Activated naive CD8-positive, alpha-beta T cell treated with anti-CD3 and anti-CD28 coated beads, Interleukin-2, amount 50 U/mL, for 16 hours (primary cell): ENCODE measurements at regions not wholly inside any gene's neighbourhood (a gene's known extent, or its start where the extent isn't known, plus 50 kb on each side); places are given as distances from the start of the nearest gene placed in this dataset.

Experiments
- DNase-seq: peaks from one replicate; pipeline ENCODE4 v3.0.0-alpha.2; 2020; ENCODE audit warnings: low read depth, low spot score

DNA sequence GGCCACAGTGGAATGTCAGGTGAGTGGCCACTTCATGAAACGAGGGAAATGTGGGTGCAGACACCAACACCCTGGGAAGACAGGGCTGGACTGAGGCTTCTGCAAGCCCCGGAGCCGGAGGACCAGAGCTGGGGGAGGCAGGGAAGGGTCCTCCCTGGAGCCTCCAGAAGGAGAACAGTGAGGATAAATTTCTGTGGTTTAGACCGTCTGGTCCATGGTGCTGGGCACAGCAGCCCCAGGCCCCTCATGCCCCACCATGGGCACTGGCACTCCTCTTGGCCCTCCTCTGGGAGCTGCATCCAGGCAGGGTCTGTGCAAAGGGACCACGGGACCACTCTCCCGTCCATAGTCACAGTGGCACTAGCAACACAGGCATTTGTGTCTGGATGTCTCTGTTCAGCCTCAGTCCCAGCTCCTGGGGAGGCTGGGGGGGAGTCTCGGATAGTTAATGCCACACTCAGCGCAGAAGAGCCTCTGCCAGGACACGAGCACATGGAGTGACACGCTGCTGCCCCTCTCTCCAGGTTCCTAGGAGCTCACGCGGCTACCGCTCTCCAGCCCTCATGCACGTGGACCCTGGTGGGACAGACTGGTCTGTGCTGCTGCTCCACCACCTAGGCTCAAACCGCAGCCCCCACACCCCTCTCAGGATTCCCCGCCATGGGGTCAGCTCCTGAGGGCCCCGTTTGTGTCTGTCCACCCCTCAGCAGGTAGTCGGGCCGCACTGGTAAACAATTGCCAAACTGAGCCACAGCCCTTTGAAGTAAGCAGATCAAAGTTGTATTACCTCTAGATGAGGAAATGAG lies 305.9 kb upstream of the SALL3 start:
- no peak for DNase-seq

DNA sequence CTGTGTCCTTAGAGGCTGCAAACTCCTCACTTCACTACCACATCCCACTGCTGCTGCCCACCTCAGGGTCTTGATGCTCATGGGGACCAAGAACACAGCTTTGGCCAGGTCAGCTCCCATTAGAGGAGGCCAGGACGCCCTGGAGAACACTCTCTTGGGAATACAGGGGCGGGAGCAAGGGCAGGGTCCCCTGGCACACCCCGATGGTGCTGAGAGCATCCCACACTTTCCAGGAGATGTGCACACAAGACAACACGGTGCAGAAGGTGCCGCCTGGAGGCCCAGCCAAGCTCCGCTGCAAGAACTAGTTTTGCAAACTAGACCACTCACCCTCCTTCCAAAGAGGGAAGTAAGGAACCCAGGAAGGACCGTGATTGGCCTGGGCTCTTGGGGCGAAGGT lies 304.4 kb upstream of the SALL3 start:
- no peak for DNase-seq

DNA sequence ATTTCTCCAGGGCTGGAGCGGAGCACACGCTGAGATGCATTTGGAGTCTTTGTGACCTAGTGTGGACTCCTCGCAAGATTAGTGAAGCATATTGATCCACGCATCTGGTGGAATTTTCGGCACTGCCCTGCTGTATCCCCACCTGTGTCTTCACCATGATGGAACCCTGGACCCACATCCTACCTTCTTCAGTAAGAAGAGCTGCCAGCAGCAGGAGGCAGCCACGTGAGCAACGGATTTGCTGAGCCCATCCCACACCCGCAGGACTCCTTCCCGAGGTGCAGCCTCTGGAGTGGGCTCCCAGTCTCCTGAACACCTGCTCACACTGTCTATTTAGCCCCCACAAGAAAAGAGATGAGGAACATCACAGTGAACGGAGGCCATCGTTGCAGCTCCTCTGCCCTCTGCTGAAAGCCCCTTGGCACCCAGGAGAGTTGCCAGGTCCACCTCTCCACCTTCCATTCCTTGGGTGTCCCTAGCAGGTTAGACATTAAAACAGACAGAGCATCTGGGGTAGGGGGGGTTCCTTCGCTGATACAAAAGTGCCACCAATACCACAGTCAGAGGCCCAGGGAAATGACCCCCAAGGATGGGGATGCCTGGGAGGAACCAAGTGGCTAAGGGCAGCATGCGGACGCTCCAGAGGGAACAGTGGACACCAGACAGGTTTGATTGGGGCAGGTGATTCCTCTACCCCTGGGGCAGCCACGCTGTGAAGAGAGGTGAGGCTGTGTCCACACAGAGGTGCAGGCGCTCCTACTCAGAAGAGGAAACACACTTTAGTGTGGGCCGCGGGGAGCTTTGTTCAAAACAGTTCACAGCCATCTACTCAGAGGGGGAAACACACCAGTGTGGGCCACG lies 302.8 kb upstream of the SALL3 start:
- no peak for DNase-seq

DNA sequence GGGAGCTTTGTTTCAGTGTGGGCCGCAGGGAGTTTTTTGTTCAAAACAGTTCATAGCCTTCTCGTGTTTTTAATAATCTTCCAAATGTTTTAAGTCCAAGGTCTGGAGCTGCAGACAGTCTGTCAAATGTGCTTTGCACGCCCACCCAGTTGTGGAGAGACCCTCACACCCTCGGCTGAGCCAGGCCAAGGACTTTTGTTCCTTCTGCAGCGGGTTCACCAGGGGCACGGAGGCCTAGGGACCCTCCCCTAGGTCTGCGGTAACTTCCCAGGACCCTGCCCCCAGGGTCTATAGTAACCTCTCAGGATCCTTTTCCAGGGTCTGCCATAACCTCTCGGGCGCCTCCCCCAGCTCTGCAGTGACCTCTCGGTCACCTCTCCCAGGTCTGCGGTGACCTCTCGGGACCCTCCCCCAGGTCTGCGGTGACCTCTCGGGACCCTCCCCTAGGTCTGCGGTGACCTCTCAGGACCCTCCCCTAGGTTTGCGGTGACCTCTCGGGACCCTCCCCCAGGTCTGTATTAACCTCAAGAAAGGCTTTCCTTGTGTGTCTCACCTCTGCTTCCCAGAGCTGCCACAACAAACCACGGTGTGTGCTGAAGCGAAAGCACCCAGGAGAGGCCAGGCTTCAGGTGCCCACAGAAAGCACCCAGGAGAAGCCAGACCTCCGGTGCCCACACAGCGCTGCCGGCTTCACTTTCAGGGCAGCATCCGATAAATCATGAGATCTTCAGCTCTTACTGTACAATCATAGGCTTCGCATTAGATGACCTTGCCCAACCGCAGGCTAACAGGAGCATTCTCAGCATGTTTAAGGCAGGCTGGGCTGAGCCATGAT lies 301.9 kb upstream of the SALL3 start:
- no peak for DNase-seq

DNA sequence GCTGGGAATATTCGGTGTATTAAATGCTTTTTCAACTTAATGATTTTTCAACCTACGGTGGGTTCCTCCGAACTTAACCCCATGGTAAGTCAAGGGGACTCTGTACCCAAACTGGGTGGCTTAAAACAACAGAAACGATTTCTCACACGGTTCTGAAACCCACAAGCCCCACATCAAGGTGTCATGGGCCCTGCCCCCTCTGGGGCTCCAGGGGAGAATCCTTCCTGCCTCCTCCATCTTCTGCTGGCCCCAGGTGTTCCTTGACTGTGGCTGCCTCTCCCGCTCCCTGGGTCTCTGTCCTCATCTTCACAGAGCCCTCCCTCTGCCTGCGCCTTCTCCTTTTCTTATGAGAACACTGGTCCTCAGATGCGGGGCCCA lies 301.3 kb upstream of the SALL3 start:
- DNase-seq: no peak

DNA sequence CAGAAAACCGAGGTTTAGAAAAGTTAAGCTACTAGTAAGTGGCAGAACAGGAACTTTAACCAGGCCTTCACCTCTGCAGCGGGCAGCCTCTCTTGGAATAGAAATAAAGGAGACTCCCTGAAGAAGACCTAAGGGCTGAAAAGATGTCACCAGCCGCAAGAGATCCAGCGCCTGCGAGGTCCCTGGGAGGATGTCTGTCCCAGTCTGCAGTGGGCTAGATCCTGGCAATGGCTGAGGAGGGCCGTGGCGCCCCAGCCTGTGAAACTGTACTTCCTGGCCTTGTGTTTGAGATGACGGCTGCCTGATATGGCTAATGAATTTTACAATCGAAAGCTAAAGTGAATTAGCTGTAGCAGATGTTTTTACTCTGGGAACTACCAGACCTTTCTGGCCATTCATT lies 300.6 kb upstream of the SALL3 start:
- DNase-seq: no peak

DNA sequence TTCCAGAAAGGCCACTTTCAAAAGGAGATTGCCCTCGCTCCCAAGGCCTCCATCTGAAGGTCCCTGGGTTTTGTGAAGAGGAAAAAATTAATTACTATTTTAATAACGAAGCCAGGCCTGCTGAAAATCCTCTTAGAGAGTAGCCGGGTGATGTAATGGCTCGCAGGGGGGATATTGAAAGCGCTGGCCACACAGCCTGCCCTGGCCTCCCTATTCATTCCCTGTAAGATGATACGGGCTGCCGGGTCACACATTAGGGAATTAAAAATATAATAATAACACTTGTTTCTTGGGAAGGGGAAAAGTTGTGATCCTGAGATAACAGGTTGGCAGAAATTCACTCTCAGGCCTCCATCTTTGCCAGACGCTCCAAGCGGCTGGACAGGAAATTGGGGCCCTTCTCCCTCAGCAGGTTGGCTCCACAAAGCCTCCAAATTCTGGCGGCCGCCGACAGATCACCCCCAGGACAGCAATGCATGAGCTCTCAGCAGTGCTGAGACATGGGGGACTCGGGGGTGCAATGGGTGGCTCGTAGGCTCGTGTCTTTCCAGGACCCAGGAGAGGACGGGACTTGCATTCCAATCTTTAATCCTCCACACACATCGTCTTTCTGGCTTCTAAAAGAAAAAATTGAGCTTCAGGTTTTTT lies 299.9 kb upstream of the SALL3 start:
- no peak for DNase-seq

DNA sequence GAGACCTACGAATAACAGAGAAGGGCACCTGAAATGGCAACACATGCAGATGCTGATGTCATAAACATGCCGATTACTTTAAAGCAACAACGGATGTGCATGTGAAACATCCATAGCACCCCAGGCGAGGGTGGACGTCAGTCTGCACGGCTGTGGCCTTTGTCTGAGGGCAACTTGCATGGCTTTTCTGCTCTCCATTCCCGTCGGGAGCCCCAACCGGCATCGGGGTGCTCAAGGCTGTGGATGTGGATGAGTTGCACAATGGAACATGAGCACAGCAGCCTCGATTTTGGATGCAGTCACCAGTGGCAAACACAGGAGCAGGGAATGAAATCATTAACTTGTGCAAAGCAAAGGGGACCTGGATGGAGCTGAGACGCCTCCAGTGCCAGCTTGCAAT lies 298.2 kb upstream of the SALL3 start:
- no peak for DNase-seq

DNA sequence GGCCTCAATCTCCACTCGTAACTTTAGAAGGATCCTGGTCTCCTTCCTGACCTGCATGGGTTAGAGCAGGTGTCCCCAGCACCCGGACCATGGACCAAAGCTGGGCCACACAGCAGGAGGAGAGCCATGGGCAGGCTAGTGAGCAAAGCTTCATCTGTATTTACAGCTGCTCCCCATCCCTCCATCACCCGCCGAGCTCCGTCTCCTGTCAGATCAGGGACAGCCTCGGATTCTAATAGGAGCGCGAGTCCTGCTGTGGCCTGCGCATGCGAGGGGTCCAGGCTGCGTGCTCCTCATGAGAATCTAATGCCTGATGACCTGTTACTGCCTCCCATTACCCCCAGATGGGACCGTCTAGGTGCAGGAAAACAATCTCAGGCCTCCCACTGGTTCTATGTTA lies 297.7 kb upstream of the SALL3 start:
- DNase-seq: no peak

DNA sequence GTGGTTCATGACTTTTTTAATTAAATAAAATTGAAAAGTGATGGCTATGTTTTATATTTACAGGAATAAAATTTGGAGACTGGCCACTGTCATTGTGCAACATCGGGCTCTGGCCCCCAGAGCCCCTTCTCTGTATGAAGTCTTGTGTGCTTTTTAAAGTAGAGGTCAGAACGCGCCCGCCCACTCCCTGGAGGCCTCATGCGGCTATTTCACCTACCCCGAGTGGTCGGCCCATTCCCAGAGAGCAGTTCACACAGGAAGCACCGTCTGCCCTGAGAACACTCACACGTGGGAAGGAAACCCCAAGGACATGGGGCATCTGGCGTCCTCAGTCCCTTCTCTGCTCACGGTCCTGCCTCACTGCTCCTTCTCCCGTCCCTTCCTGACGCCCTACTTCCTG lies 296.9 kb upstream of the SALL3 start:
- DNase-seq: no peak

DNA sequence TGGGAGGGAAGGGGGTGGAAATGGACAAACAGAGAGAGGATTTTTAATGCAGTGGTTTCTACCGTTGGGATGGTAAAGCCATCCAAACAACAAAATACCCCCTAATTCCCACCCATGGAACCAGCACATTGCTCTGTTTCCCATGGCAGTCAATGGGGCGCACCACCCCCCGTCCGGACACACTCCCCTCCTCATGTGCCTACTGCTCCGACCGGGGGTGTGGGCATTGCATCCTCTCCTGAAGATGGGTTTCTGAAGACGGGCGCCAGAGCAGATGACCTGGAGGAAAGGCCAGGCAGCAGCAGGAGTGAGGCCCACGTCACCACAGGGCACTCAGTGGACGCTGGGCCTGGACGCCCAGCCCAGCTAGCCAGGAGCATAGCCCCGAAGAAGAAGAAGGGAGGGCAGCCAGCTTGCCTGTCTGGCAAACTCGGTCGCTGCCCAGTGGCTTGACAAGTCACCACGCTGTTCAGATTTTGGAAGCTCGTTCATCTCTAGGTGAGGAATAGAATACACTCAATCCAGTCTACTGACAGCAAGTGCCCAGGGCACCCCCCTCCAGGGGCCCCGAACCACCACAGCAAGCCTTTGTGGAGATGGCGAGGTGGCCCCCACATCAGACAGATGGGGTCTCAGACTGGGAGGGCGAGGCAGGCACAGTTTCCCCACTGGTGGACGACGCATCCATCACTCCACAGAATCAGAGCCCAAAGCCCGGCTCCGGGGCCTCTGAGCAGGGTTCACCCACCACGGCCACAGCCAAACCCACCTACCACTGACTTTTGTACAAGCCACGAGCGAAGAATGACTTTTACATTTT lies 296.2 kb upstream of the SALL3 start:
- no peak for DNase-seq

DNA sequence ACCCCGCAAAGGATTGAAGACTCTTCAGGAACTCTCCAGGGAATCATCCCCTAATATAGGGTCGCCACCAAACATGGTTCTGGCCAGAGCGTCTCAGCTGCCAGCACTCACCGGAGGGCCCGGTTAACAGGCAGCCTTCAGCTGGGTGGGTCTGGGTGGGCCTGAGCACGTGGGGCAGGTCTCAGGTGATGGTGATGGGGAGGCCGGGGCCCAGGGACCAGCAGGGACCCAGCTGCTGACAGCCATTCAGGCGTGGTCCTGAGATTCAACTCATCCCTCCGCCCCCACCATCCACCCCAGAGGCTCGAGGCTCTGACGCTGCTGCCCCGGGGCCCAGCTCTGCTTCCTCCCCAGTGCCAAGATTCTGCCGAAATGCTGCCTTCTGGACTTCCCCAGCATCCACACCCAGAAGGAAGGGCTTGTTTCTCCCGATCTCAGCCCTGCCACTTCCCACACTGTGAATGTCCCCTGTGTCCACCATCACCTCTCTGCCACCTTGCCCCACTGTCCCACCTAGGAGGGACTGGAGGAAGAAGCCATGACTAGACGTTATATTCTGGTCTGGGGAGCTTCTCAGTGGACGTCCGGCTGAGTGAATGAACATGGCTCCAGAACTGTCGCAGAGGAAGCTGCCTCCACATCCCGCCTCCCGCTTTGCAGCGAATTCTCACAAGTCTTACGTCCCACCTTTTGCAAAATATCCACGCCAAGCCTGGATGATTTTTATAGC lies 294.2 kb upstream of the SALL3 start:
- DNase-seq: no peak

DNA sequence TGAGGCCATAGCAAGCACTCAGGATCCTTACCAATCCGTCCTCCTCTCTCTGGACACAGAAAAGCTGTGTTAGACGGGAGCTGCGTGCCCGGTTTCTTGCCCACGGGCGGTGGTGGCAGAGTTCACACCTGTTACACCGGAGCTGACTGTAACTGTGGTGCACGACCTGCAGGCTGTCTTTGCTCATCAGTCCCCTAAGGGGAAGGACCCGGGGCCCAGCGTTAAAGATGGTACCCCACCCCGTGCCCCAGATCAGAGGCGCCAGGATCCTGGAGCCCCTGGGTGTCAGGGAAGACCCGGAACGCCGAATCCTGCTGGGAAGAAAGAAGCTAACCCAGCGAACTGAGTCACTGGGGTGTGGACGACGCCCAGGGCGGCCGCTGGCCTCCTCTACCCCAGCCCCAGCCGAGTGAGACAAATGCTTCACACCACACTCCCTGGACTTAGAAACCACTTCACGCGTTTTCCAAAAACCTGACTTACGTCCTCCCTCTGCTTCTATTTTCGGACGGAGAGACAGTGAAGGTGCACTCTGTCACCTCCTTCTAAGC lies 293.6 kb upstream of the SALL3 start:
- no peak for DNase-seq

DNA sequence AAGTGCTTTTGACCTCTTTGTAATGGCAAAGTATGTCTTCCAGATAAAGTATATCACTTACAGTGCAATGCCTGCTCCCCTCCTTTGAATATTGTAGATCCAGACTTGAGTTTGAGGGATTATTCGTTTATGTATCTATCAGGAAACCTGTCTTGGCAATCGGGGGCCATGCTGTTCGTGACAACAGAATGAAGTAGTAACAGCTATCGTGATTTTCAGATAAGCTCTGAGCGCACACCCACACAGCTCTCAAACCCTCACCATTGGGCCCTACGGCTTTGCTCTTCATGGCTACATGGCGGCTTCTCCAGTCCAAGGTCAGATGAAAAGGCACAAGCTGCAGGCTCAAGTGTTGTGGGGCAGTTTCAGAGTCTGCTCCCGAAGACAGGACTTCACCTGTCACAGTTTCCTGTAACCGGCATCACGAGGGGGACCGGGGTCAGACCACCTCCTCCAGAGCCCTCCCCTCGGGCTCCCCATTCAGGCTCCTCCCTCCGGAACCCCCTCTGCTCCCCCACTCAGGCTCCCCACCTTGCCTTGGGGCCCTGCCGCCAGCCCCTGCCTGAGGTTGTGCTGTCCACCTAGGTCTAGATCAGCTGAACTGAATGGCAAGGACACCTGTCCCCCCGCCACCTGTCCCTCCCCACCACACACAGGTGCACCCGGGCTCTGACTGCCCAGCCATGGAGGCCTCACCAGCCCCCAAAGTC lies 292.5 kb upstream of the SALL3 start:
- DNase-seq: no peak

DNA sequence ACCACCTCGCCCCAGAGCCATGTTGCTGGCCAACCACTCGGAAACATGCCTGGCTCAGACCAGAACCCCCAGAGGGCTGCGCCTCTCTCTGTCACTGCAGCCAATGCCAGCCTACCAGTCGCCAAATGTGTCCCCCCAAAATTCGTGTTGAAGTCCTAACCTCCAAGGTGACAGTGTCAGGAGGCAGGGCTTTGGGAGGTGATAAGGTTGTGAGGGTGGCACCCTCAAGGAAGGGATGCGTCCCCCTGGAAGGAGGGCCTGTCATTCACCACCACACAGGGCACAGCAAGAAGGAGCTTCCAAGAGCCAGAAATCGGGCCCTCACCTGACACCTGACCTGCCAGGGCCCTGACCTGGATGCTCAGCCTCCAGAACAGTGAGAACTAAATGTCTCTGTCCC lies 291.9 kb upstream of the SALL3 start:
- no peak for DNase-seq

DNA sequence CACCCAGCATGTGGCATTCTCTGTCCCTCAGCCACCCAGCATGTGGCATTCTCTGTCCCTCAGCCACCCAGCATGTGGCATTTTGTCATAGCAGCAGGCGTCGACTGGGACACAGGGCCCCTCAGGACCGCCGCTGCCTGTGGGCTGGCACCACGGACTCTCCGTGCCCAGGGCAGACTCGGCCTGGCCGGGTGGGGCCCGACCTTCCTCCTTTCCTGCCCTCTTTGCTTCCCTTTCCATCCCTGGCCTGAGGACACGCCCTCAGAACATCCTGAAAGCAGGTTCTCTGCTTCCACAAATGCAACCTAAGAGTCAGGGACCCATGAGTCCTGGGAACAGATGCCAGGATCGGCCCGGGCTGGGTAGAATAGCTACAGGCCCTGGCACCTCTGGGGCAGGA lies 291.4 kb upstream of the SALL3 start:
- DNase-seq: no peak

DNA sequence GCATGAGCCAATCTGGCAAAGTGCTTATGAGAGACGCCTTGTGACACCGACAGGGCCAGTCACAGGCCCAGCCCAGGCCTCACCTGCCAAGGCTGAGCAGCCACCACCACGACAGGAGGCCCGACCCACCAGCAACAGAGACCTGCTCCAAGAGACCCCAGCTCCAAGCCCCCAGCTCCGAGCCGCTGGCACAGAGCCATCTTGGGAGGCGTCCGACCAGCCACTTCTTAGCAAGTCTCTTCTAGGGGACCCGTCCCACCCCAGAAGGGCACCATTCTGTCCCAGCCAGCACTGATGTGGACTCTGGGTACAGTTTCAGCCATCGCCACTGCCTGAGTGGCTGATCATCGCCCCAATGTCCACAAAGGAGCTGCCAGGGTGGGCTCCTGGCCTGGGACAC lies 290.7 kb upstream of the SALL3 start:
- DNase-seq: no peak

DNA sequence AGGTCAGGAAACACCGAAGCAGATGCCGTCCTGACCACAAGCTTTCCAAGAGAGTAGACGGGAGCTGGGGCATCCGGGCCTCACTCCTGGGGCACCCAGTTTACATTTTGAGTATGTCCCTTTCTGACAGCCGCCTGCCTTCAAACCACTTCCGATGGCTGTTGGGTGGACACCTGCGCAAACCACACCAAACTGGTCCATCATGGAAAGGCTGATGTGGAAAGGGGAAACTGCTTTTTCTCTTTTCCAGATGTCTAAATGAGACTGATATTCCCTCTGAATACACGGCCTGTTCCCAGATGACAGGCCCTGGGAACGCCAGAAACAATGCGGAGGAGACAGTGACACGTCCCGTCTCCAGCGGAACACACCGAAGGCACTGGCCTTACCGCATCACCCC lies 290.0 kb upstream of the SALL3 start:
- no peak for DNase-seq

DNA sequence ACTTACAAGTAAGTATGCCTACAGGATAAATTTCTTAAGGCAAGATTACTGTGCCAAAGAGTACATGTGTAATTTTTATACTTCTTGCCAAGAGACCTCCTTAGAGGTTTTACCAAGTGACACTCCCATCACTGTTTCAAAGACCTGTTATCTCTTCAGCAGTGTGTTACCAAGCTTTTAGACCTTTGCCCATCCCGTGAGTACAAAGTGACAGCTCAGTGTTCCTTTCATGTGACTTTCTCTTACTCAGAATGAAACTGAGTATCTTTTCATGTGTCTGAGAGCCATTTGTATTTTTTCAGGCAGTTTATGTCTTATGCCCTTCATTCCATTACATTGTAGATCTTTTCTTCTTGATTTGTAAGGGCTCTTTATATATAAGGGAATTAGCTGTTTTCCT lies 287.5 kb upstream of the SALL3 start:
- no peak for DNase-seq
